Pancreas (tissue), 10 donors: ENCODE measurements at regions not wholly inside any gene's neighbourhood (a gene's known extent, or its start where the extent isn't known, plus 50 kb on each side); places are given as distances from the start of the nearest gene placed in this dataset.

Experiments
- ATAC-seq, 4 donors: fragments of 200-7000 bp; cut with Tn5 transposase; one replicate each; pipeline versions ENCODE4 v1.8.0 to v1.9.1; 2020; ENCODE audit warnings: mild to moderate bottlenecking in 4 of 4, moderate library complexity in 4 of 4
- DNase-seq, 6 donors: peaks; one replicate each; pipeline ENCODE4 v3.0.0-alpha.2; 2020
- FAIRE-seq: peaks from 2 replicates; lab custom pipeline; 2012; peaks lifted over from hg19 to GRCh38; lab: Jason Lieb, UNC
- H3K27ac ChIP-seq, 4 donors: fragments of 200-600 bp; sonication (generic); 1 replicate in 3 of 4; 2 replicates in 1 of 4; pipeline versions ENCODE4 v1.5.0 to v1.8.0; 2020
- H3K27me3 ChIP-seq, 4 donors: fragments of 200-600 bp; one replicate each; pipeline ENCODE4 v1.8.0; 2021
- H3K36me3 ChIP-seq, 3 donors: fragments of 200-600 bp; sonication (generic) in 1 of 3; one replicate each; pipeline versions ENCODE4 v1.5.0 to v1.8.0; 2020 to 2021
- H3K4me1 ChIP-seq, 3 donors: fragments of 200-600 bp; one replicate each; pipeline ENCODE4 v1.8.0; 2021
- H3K4me3 ChIP-seq, 4 donors: fragments of 200-600 bp; sonication (generic) in 2 of 4; one replicate each; pipeline versions ENCODE4 v1.5.0 to v1.8.0; 2020 to 2021
- H3K9me3 ChIP-seq, 4 donors: fragments of 200-600 bp; one replicate each; pipeline ENCODE4 v1.8.0; 2021
- WGBS, 2 donors: extraction: QIAGEN DNeasy Blood & Tissue Kit; methylation state at CpG; one replicate each; pipeline ENCODE4 v1.1.7; 2013; 5-methylcytosine and 5-hydroxymethylcytosine counted together
- intact Hi-C, 3 donors: fragments of 100-400 bp; cut with DNase I; formaldehyde crosslinking; loops; one replicate each; pipeline versions ENCODE4 v1.11.1 to v1.14.2; 2022
- TF ChIP-seq, protein P1 (sequence below), 4 donors: fragments of 200-600 bp; sonication (generic) in 3 of 4; IDR thresholded peaks; one replicate each; pipeline versions ENCODE4 v1.5.0 to v1.8.0; 2021; ENCODE audit warnings: antibody characterized with exemption in 4 of 4
- donor health status: healthy with polysubstance abuse.
- donor health status: DM: no; HTN: no; CAD: no; lungs with moderate emphysema.
- donor health status: DM: no; HTN: no; CAD: no.
- donor health status: control.
- donor health status: control.
- donor health status: Bipolar disorder and iron deficiency.
- donor health status: DM: yes; HTN: yes; CAD: no.
- donor health status: DM: no; HTN: no; CAD: no.
- donor health status: DM: no; HTN: no; CAD: no.
- donor health status: DM: yes; HTN: yes; CAD: no.

GRCh38 chr7:32241636-32242035 lies 171.4 kb upstream of the PDE1C start:
- no peak overlapping the region for H3K27ac ChIP-seq
- DNase-seq (no peak), ATAC-seq (no peak), FAIRE-seq (no peak)
- WGBS, 2 donors, result 95 to 96% methylated on average over 1 of the region's 1 CpG
- H3K4me3 ChIP-seq, result no peak overlapping the region
- H3K4me1 ChIP-seq, result no peaks in the 10 kb centered on the region
- intact Hi-C loops, result no loop called here
- H3K9me3 ChIP-seq, result no peaks in the 10 kb centered on the region
- H3K27me3 ChIP-seq, result no peaks in the 10 kb centered on the region
- TF ChIP-seq, protein P1, sequence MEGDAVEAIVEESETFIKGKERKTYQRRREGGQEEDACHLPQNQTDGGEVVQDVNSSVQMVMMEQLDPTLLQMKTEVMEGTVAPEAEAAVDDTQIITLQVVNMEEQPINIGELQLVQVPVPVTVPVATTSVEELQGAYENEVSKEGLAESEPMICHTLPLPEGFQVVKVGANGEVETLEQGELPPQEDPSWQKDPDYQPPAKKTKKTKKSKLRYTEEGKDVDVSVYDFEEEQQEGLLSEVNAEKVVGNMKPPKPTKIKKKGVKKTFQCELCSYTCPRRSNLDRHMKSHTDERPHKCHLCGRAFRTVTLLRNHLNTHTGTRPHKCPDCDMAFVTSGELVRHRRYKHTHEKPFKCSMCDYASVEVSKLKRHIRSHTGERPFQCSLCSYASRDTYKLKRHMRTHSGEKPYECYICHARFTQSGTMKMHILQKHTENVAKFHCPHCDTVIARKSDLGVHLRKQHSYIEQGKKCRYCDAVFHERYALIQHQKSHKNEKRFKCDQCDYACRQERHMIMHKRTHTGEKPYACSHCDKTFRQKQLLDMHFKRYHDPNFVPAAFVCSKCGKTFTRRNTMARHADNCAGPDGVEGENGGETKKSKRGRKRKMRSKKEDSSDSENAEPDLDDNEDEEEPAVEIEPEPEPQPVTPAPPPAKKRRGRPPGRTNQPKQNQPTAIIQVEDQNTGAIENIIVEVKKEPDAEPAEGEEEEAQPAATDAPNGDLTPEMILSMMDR (IDR thresholded peaks at IDR 0.05), result no peak
- no peaks in the 10 kb centered on the region for H3K36me3 ChIP-seq

DNA sequence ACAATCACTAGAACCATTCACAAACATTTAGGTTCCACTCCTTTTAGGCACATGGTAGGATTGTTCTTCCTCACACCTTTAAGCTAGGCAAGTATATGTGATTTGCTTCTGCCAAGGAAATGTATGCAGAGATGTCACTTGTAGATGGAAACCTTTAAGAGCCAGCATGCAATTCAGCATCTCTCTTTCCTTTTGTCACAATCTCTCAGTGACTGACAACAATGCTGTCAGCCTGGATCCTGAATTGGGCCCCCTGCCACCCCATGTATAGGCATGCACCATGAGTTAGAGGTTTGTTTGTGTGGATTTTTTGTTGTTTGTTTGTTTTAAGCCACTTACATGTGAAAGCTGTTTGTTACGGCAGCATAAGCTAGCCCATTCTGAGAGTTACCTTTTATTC lies 169.6 kb upstream of the PDE1C start:
- WGBS, 2 donors, result 80 to 95% methylated on average over 1 of the region's 1 CpG
- intact Hi-C loops, result no loop called here
- H3K27ac ChIP-seq, result no peak overlapping the region
- TF ChIP-seq, protein P1 (IDR thresholded peaks at IDR 0.05), result no peak
- H3K27me3 ChIP-seq, result no peaks in the 10 kb centered on the region
- ATAC-seq, result no peak
- H3K4me1 ChIP-seq, result no peaks in the 10 kb centered on the region
- no peaks in the 10 kb centered on the region for H3K9me3 ChIP-seq
- no peak for FAIRE-seq
- H3K4me3 ChIP-seq, result no peak overlapping the region
- no peak for DNase-seq
- no peaks in the 10 kb centered on the region for H3K36me3 ChIP-seq

- Histone ChIP-seq H3K27me3 (no peaks in the 10 kb centered on the region), H3K9me3 (no peaks in the 10 kb centered on the region), H3K4me3 (no peak overlapping the region), H3K27ac (no peak overlapping the region), H3K36me3 (no peaks in the 10 kb centered on the region), H3K4me1 (no peaks in the 10 kb centered on the region)
- ATAC-seq (no peak), DNase-seq (no peak), FAIRE-seq (no peak)
- intact Hi-C loops, result no loop called here
- 85 to 89% methylated on average over 2 of the region's 2 CpGs for WGBS, 2 donors
- TF ChIP-seq, protein P1 (IDR thresholded peaks at IDR 0.05), result no peak
Observed at GRCh38 chr7:32228601-32229000, 158.4 kb upstream of the PDE1C start.

DNA sequence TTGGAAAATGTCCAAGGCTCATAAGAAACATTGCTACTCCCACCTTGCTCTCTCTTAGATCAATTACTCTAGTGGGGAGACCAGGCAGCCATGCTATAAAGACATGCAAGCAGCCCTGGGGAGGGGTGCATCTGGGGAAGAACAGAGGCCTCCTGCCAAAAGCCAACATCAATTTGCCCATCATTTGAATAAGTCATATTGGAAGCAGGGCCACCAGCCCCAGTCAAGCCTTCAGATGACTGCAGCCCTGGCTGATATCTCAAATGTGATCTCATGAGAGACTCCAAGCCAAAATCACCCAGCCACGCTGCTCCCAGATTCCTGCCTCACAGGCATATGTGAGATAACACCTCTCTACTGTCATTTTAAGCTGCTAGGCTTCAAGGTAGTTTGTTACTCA lies 157.5 kb upstream of the PDE1C start:
- FAIRE-seq, result no peak
- TF ChIP-seq, protein P1 (IDR thresholded peaks at IDR 0.05), result no peak
- no peak overlapping the region for H3K27ac ChIP-seq
- no peaks in the 10 kb centered on the region for H3K4me1 ChIP-seq
- intact Hi-C loops, result no loop called here
- H3K36me3 ChIP-seq, result no peaks in the 10 kb centered on the region
- no peak for ATAC-seq
- WGBS, 2 donors, result 64 to 73% methylated on average over 1 of the region's 1 CpG
- H3K4me3 ChIP-seq, result no peak overlapping the region
- H3K27me3 ChIP-seq, result no peaks in the 10 kb centered on the region
- no peak for DNase-seq
- H3K9me3 ChIP-seq, result no peaks in the 10 kb centered on the region

GRCh38 chr7:32224276-32224675 lies 154.1 kb upstream of the PDE1C start:
- Histone ChIP-seq H3K27me3 (no peaks in the 10 kb centered on the region), H3K4me1 (no peaks in the 10 kb centered on the region), H3K9me3 (no peaks in the 10 kb centered on the region), H3K36me3 (no peaks in the 10 kb centered on the region), H3K27ac (no peak overlapping the region), H3K4me3 (no peak overlapping the region)
- WGBS, 2 donors, result 72 to 73% methylated on average over 5 of the region's 5 CpGs
- TF ChIP-seq, protein P1 (IDR thresholded peaks at IDR 0.05), result no peak
- intact Hi-C loops, result no loop called here
- ATAC-seq (no peak), DNase-seq (no peak), FAIRE-seq (no peak)
